ENCODE measurements at regions not wholly inside any gene's neighbourhood (a gene's known extent, or its start where the extent isn't known, plus 50 kb on each side); places are given as distances from the start of the nearest gene placed in this dataset.

DNA sequence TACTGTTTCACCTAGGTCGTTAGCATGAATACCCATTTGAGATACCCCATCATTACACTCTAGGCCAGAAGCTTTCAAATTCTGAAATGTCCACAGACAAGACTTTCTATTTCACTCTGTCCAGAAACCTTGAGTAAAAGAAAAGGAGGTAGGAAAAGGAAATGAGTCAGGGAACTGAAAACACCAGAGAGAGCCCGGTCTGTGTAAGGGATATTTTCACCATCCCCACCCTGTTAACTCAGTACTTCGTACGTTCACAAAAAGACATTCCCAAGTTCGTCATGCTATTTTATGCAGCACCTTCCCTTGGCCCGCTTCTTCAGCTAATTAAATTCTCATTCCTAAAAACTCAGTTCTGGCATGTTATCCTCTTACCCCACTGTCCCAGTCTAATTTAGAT, 89.4 kb upstream of the SOX2 start:
- TF ChIP-seq, protein P1, sequence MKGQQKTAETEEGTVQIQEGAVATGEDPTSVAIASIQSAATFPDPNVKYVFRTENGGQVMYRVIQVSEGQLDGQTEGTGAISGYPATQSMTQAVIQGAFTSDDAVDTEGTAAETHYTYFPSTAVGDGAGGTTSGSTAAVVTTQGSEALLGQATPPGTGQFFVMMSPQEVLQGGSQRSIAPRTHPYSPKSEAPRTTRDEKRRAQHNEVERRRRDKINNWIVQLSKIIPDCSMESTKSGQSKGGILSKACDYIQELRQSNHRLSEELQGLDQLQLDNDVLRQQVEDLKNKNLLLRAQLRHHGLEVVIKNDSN (IDR thresholded peaks at IDR 0.05) = no peak
- no peak for TF ChIP-seq TEAD4 (IDR thresholded peaks at IDR 0.05)
- TF ChIP-seq, protein P2, sequence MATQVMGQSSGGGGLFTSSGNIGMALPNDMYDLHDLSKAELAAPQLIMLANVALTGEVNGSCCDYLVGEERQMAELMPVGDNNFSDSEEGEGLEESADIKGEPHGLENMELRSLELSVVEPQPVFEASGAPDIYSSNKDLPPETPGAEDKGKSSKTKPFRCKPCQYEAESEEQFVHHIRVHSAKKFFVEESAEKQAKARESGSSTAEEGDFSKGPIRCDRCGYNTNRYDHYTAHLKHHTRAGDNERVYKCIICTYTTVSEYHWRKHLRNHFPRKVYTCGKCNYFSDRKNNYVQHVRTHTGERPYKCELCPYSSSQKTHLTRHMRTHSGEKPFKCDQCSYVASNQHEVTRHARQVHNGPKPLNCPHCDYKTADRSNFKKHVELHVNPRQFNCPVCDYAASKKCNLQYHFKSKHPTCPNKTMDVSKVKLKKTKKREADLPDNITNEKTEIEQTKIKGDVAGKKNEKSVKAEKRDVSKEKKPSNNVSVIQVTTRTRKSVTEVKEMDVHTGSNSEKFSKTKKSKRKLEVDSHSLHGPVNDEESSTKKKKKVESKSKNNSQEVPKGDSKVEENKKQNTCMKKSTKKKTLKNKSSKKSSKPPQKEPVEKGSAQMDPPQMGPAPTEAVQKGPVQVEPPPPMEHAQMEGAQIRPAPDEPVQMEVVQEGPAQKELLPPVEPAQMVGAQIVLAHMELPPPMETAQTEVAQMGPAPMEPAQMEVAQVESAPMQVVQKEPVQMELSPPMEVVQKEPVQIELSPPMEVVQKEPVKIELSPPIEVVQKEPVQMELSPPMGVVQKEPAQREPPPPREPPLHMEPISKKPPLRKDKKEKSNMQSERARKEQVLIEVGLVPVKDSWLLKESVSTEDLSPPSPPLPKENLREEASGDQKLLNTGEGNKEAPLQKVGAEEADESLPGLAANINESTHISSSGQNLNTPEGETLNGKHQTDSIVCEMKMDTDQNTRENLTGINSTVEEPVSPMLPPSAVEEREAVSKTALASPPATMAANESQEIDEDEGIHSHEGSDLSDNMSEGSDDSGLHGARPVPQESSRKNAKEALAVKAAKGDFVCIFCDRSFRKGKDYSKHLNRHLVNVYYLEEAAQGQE (IDR thresholded peaks at IDR 0.05; ENCODE audit: low read depth) = no peak
- no peak for TF ChIP-seq CEBPB (IDR thresholded peaks at IDR 0.05)
- TF ChIP-seq RAD21 (IDR thresholded peaks at IDR 0.05; ENCODE audit: low read depth) = no peak
- no peak for TF ChIP-seq TAF1 (IDR thresholded peaks at IDR 0.05; ENCODE audit: low read depth)

DNA sequence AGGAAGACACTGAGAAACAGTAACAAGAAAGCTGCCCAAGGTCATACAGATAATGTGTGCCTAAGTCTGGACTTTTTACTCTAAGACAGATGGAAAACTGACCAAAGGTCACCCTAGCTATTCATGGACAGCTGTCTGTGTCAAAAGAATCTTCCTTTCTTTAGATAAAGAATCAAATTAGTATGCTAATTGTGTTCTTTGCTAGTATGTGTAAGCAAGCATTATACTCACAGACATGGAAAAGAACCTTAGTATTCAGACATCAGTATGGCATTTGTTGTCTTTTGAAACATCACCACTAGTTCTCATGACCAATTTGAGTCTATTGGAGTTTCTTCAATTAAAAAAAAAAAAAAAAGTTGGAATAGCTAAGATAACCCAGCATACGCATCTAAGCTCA, 91.8 kb upstream of the SOX2 start:
- TF ChIP-seq, protein P2 (IDR thresholded peaks at IDR 0.05; ENCODE audit: low read depth) = no peak
- no peak for TF ChIP-seq EGR1 (IDR thresholded peaks at IDR 0.05)
- TF ChIP-seq TEAD4 (IDR thresholded peaks at IDR 0.05) = no peak
- no peak for TF ChIP-seq ZBTB7A (IDR thresholded peaks at IDR 0.05; ENCODE audit: low read depth)
- no peak for TF ChIP-seq NFIC (IDR thresholded peaks at IDR 0.05)
- no peak for TF ChIP-seq RAD21 (IDR thresholded peaks at IDR 0.05; ENCODE audit: low read depth)
- TF ChIP-seq TCF12 (IDR thresholded peaks at IDR 0.05; ENCODE audit: low read depth) = no peak
- TF ChIP-seq, protein P1 (IDR thresholded peaks at IDR 0.05) = no peak
- TF ChIP-seq FOXM1 (IDR thresholded peaks at IDR 0.05; ENCODE audit: borderline replicate concordance, low read depth) = no peak
- TF ChIP-seq, protein P3, sequence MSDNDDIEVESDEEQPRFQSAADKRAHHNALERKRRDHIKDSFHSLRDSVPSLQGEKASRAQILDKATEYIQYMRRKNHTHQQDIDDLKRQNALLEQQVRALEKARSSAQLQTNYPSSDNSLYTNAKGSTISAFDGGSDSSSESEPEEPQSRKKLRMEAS (IDR thresholded peaks at IDR 0.05) = no peak
- TF ChIP-seq CEBPB (IDR thresholded peaks at IDR 0.05) = no peak
- no peak for TF ChIP-seq EP300 (IDR thresholded peaks at IDR 0.05; ENCODE audit: borderline replicate concordance)
- TF ChIP-seq TAF1 (IDR thresholded peaks at IDR 0.05; ENCODE audit: low read depth) = no peak
- TF ChIP-seq YY1 (IDR thresholded peaks at IDR 0.05; ENCODE audit: low read depth) = no peak
- no peak for TF ChIP-seq CREB1 (IDR thresholded peaks at IDR 0.05; ENCODE audit: low read depth)

DNA sequence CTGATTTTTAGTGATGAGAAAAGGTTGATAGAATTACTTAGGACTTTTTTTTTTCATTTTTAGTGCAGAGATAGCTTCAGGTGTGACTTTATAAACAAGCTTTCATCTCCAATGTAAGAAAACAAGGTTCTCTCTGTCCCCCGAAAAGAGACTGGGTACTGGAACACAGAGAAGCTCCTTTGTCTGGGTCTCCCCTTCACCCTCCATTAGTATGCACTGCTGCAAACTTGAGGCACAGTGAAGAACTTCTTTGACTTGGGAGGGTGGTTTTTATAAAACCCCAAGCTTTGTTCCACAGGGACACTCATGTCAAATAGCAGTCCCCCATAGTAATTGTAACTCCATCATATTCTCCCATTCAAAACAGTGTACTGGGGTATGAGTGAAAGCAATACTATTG, 93.5 kb upstream of the SOX2 start:
- TF ChIP-seq CREB1 (IDR thresholded peaks at IDR 0.05; ENCODE audit: low read depth) (no peak), EP300 (IDR thresholded peaks at IDR 0.05; ENCODE audit: borderline replicate concordance) (no peak), TAF1 (IDR thresholded peaks at IDR 0.05; ENCODE audit: low read depth) (no peak), EGR1 (IDR thresholded peaks at IDR 0.05) (no peak), ZBTB7A (IDR thresholded peaks at IDR 0.05; ENCODE audit: low read depth) (no peak), NFIC (IDR thresholded peaks at IDR 0.05) (no peak), TCF12 (IDR thresholded peaks at IDR 0.05; ENCODE audit: low read depth) (no peak)
- TF ChIP-seq, protein P3 (IDR thresholded peaks at IDR 0.05) = no peak
- TF ChIP-seq, protein P2 (IDR thresholded peaks at IDR 0.05; ENCODE audit: low read depth) = no peak
- TF ChIP-seq, protein P1 (IDR thresholded peaks at IDR 0.05) = no peak

DNA sequence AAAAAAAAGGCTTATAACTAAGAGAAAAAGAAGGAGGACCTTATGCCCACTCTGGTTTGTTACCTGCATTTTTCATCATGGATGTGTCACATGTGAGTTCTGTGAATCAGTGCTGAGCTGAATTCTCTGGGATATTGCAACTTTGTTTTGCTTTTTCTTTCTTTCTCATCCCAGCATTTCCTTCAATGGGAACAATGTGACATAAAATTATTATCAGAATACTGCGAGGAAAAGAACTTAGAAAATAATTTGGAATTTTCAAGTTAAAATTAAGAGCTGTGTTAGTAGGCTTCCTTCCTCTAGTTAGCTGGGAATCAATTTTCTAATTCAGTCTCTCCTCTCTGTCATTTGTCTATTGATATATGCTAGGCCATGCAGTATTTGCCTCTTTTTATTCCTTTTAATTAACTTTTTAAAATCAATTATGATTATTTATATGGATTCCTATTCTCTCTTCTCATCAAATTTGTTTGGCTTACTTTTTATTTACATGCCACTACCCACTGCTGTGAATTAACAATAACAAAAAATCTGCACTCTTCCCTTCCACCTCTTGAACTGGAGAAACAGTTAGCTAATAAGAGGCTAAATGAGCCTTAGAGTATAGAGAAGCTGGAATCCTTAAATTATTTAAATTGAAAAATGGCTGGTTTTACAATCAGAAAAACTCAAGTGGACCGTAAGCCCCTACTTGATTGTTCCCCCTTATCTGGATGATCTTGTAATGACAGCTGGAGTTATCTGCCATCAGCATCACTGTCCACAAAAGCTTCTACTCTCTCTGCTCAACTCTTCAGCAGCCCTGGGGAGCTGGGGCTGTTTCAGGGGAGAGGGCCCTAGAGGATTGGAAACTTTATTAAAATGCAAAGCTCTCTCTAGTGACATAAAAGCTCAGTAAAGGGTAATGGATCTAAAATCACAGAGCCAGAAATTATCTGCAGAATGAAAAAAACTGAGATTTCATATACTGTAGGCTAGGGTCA, 95.3 kb upstream of the SOX2 start:
- no peak for TF ChIP-seq CEBPB (IDR thresholded peaks at IDR 0.05)
